K562 (cell line): ENCODE measurements at regions not wholly inside any gene's neighbourhood (a gene's known extent, or its start where the extent isn't known, plus 50 kb on each side); places are given as distances from the start of the nearest gene placed in this dataset.

Experiments used
- ATAC-seq: fragments of 200-7000 bp; cut with Tn5 transposase; 3 replicates; pipeline ENCODE4 v1.9.1; 2020; ENCODE audit warnings: moderate library complexity
- BruUV-seq: library from RNA; stranded (reverse); fragments of 400-500 nt; replicated peaks from 2 replicates; lab custom pipeline; 2021; lab: Mats Ljungman, UMichigan
- CTCF ChIA-PET: fragments of 300-600 bp; formaldehyde crosslinking; extraction: SDS; loops from one replicate; lab custom pipeline; 2021; ENCODE audit warnings: low intra/inter-chr PET ratio; lab: Yijun Ruan, JAX
- POLR2A ChIA-PET: fragments of 300-600, 350-650 bp; sonication (Branson Sonifier 250); formaldehyde crosslinking; extraction: SDS; loops from one replicate; lab custom pipeline; 2021; ENCODE audit warnings: antibody characterized with exemption, inconsistent platforms; lab: Yijun Ruan, JAX
- DNase-seq, 4 experiments: peaks; one replicate each; pipeline versions ENCODE4 v3.0.0 to v3.0.0-alpha.2; 2011 to 2018; ENCODE audit warnings: low spot score in 3 of 4, mixed read lengths in 3 of 4; ENCODE audit errors: extremely low read depth in 1 of 4
- FAIRE-seq: peaks from 2 replicates; lab custom pipeline; 2011; peaks lifted over from hg19 to GRCh38; lab: Jason Lieb, UNC
- H2AFZ ChIP-seq: 2 replicates; pipeline ENCODE4 v1.6.0; 2011; ENCODE audit warnings: low read depth, low read length, control low read depth, inconsistent platforms
- H3K27ac ChIP-seq: fragments of 200-600 bp; 3 replicates; pipeline ENCODE4 v1.8.0; 2011; ENCODE audit warnings: low read depth, mild to moderate bottlenecking, control low read depth, inconsistent platforms, low read length, moderate library complexity, mixed read lengths; ENCODE audit errors: extremely low read depth
- H3K27me3 ChIP-seq, 2 experiments: fragments of 300-600 bp in 1 of 2; 2 replicates in 1 of 2; 3 replicates in 1 of 2; pipeline versions ENCODE4 v1.6.0 to v1.8.0; 2011; ENCODE audit warnings: inconsistent platforms in 2 of 2, low read length in 2 of 2, mild to moderate bottlenecking in 1 of 2, mixed read lengths in 1 of 2, moderate library complexity in 1 of 2; ENCODE audit not compliant: control insufficient read depth in 2 of 2, insufficient read depth in 2 of 2
- H3K36me3 ChIP-seq: fragments of 300-600 bp; 3 replicates; pipeline ENCODE4 v1.8.0; 2011; ENCODE audit warnings: mild to moderate bottlenecking, low read length, inconsistent platforms; ENCODE audit not compliant: control insufficient read depth, insufficient read depth
- H3K4me1 ChIP-seq, 2 experiments: fragments of 200-600 bp in 1 of 2; replicated peaks in 1 of 2; 2 replicates in 1 of 2; 3 replicates in 1 of 2; pipeline versions ENCODE4 v1.5.1 to v1.8.0; 2011; ENCODE audit warnings: inconsistent platforms in 2 of 2, low read length in 2 of 2, mild to moderate bottlenecking in 1 of 2, mixed read lengths in 1 of 2, moderate library complexity in 1 of 2; ENCODE audit not compliant: control insufficient read depth in 2 of 2, insufficient read depth in 2 of 2
- H3K4me2 ChIP-seq: 2 replicates; pipeline ENCODE4 v1.6.1; 2011; ENCODE audit warnings: low read length, control low read depth, inconsistent platforms, mixed read lengths; ENCODE audit not compliant: insufficient read depth
- H3K4me3 ChIP-seq: fragments of 200-600 bp; sonication (generic), shearing (Covaris generic); 2 replicates; pipeline ENCODE4 v1.5.1; 2016; ENCODE audit warnings: control low read depth, inconsistent platforms
- H3K79me2 ChIP-seq: fragments of 200-600 bp; 3 replicates; pipeline ENCODE4 v1.8.0; 2011; ENCODE audit warnings: low read length, inconsistent platforms; ENCODE audit not compliant: control insufficient read depth, insufficient read depth
- H3K9ac ChIP-seq, 2 experiments: 2 replicates each; pipeline versions ENCODE4 v1.6.0 to v1.6.1; 2011; ENCODE audit warnings: low read depth in 2 of 2, low read length in 2 of 2, control low read depth in 1 of 2, inconsistent platforms in 1 of 2, mild to moderate bottlenecking in 1 of 2, mixed read lengths in 1 of 2; ENCODE audit not compliant: insufficient read depth in 1 of 2
- H3K9me1 ChIP-seq: one replicate; pipeline ENCODE4 v1.6.0; 2011; ENCODE audit warnings: inconsistent platforms, mild to moderate bottlenecking, low read length, moderate library complexity; ENCODE audit not compliant: control insufficient read depth, insufficient read depth
- H3K9me3 ChIP-seq: replicated peaks from 2 replicates; pipeline ENCODE4 v1.5.1; 2011; ENCODE audit warnings: low read depth, low read length, inconsistent platforms; ENCODE audit not compliant: control insufficient read depth, insufficient read depth
- H4K20me1 ChIP-seq: replicated peaks from 2 replicates; pipeline ENCODE4 v1.6.1; 2011; ENCODE audit warnings: low read length, inconsistent platforms, mixed read lengths; ENCODE audit not compliant: control insufficient read depth, insufficient read depth
- BCLAF1 ChIP-seq, 2 experiments: fragments of 450-650 bp in 1 of 2; IDR thresholded peaks; 2 replicates each; pipeline ENCODE4 v1.6.1; 2011 to 2017; ENCODE audit warnings: low read depth in 2 of 2, antibody characterized with exemption in 1 of 2, borderline replicate concordance in 1 of 2, low read length in 1 of 2, mild to moderate bottlenecking in 1 of 2, mixed read lengths in 1 of 2; ENCODE audit not compliant: control insufficient read depth in 1 of 2
- CUX1 ChIP-seq: fragments of 200-800 bp; sonication (Bioruptor generic); IDR thresholded peaks from 2 replicates; pipeline ENCODE4 v1.6.1; 2016; ENCODE audit warnings: missing genetic modification characterization, missing compliant biosample characterization
- FUS ChIP-seq: fragments of 200-400 bp; formaldehyde crosslinking; optimal IDR thresholded peaks from 2 replicates; pipeline ENCODE3; 2017; ENCODE audit warnings: low read depth, low read length
- GATAD2A ChIP-seq: fragments of 450-650 bp; IDR thresholded peaks from 2 replicates; pipeline ENCODE4 v1.6.1; 2017
- RAD51 ChIP-seq: fragments of 450-650 bp; IDR thresholded peaks from 2 replicates; pipeline ENCODE4 v1.7.1; 2016; ENCODE audit warnings: low read depth, mild to moderate bottlenecking, borderline replicate concordance
- SAP30 ChIP-seq: fragments of 200-600 bp; sonication (generic); IDR thresholded peaks from 2 replicates; pipeline ENCODE4 v1.6.1; 2012; ENCODE audit warnings: borderline replicate concordance, low read depth, mild to moderate bottlenecking, moderate library complexity, low read length, control low read depth, inconsistent platforms; ENCODE audit not compliant: insufficient read depth, poor library complexity, severe bottlenecking
- ZNF280B ChIP-seq: fragments of 250-450 bp; sonication (Bioruptor Pico); IDR thresholded peaks from 2 replicates; pipeline ENCODE4 v1.5.1; 2021; ENCODE audit warnings: mild to moderate bottlenecking
- WGBS: fragments of 100-300 bp; shearing (Covaris generic); methylation state at CpG from one replicate; pipeline ENCODE4 v1.1.6; 2016; ENCODE audit warnings: low coverage, mixed read lengths; ENCODE audit not compliant: insufficient coverage; ENCODE audit errors: missing lambda C conversion rate; 5-methylcytosine and 5-hydroxymethylcytosine counted together
- in situ Hi-C: fragments of 300-500 bp; cut with MboI; formaldehyde crosslinking; loops from 4 replicates; pipeline ENCODE4 v1.15.0; 2018; ENCODE audit warnings: inconsistent platforms, mixed read lengths
- intact Hi-C: fragments of 100-400 bp; cut with micrococcal nuclease; formaldehyde crosslinking; loops from 2 replicates; pipeline ENCODE4 v1.14.2; 2022

GRCh38 chr2:119063177-119063576 lies 95.4 kb downstream of the C1QL2 start:
- H3K4me1 ChIP-seq, result no peaks in the 10 kb centered on the region
- BruUV-seq, result no TSS peak
- DNase-seq (no peak), ATAC-seq (no peak), FAIRE-seq (no peak)
- no peak overlapping the region for H2AFZ ChIP-seq
- H4K20me1 ChIP-seq, result no peaks in the 10 kb centered on the region
- ChIA-PET CTCF (no interaction called here), POLR2A (no interaction called here)
- WGBS, result 0% methylated on average over 3 of the region's 3 CpGs
- intact Hi-C loops, result no loop called here
- H3K4me3 ChIP-seq, result no peak overlapping the region
- H3K36me3 ChIP-seq, result no peaks in the 10 kb centered on the region
- no peak for TF ChIP-seq FUS
- TF ChIP-seq SAP30, result no peak
- TF ChIP-seq ZNF280B, result no peak
- TF ChIP-seq CUX1 (CRISPR knock-in tag), result no peak
- TF ChIP-seq BCLAF1 (IDR thresholded peaks at IDR 0.05; ENCODE audit: borderline replicate concordance in 1 of 2, control insufficient read depth in 1 of 2, low read depth in 2 of 2, low read length in 1 of 2), result no peak
- no peak for TF ChIP-seq RAD51
- no peak for TF ChIP-seq GATAD2A
- no peak overlapping the region for H3K27ac ChIP-seq
- no peak overlapping the region for H3K4me2 ChIP-seq
- no peaks in the 10 kb centered on the region for H3K79me2 ChIP-seq
- no peaks in the 10 kb centered on the region for H3K9me1 ChIP-seq
- in situ Hi-C loops, result no loop called here
- H3K9me3 ChIP-seq, result no peaks in the 10 kb centered on the region
- H3K27me3 ChIP-seq, result no peaks in the 10 kb centered on the region; a peak in 1 of 5 replicates
- no peak overlapping the region for H3K9ac ChIP-seq
